Activated CD4-positive, alpha-beta T cell treated with anti-CD3 and anti-CD28 coated beads, Interleukin-2, Interleukin-4, amounts not matched to agents 100 ng/mL and 50 ng/mL, durations not matched to agents 16 hours and 8 hours (primary cell): ENCODE measurements at regions not wholly inside any gene's neighbourhood (a gene's known extent, or its start where the extent isn't known, plus 50 kb on each side); places are given as distances from the start of the nearest gene placed in this dataset.

Experiments used
- DNase-seq: peaks from one replicate; pipeline ENCODE4 v3.0.0-alpha.2; 2020; ENCODE audit warnings: low spot score

- DNase-seq: no peak
Observed at GRCh38 chr4:36823199-36823967, 421.2 kb upstream of the NWD2 start.

GRCh38 chr4:36824682-36825081 lies 419.9 kb upstream of the NWD2 start:
- DNase-seq: no peak

- no peak for DNase-seq
Observed at GRCh38 chr4:36835246-36835645, 409.3 kb upstream of the NWD2 start.

GRCh38 chr4:36841583-36842326 lies 402.8 kb upstream of the NWD2 start:
- DNase-seq: no peak

GRCh38 chr4:36844448-36844847 lies 400.1 kb upstream of the NWD2 start:
- no peak for DNase-seq

GRCh38 chr4:36852856-36853255 lies 391.7 kb upstream of the NWD2 start:
- no peak for DNase-seq

- DNase-seq: no peak
Observed at GRCh38 chr4:36854554-36854953, 390.0 kb upstream of the NWD2 start.

- DNase-seq: no peak
Observed at GRCh38 chr4:36863601-36864000, 380.9 kb upstream of the NWD2 start.

GRCh38 chr4:36870121-36870520 lies 374.4 kb upstream of the NWD2 start:
- DNase-seq: no peak

- DNase-seq: no peak
Observed at GRCh38 chr4:36872679-36873078, 371.9 kb upstream of the NWD2 start.

- DNase-seq: no peak
Observed at GRCh38 chr4:36884151-36884550, 360.4 kb upstream of the NWD2 start.

- DNase-seq: no peak
Observed at GRCh38 chr4:36891971-36892370, 352.6 kb upstream of the NWD2 start.

GRCh38 chr4:36900446-36900987 lies 344.0 kb upstream of the NWD2 start:
- DNase-seq: no peak

GRCh38 chr4:36904823-36905222 lies 339.7 kb upstream of the NWD2 start:
- no peak for DNase-seq

- DNase-seq: no peak
Observed at GRCh38 chr4:36914106-36914505, 330.4 kb upstream of the NWD2 start.

GRCh38 chr4:36915717-36916116 lies 328.8 kb upstream of the NWD2 start:
- DNase-seq: no peak

GRCh38 chr4:36917413-36917812 lies 327.1 kb upstream of the NWD2 start:
- no peak for DNase-seq

GRCh38 chr4:36919721-36920120 lies 324.8 kb upstream of the NWD2 start:
- DNase-seq: no peak

GRCh38 chr4:36921476-36922216 lies 322.9 kb upstream of the NWD2 start:
- no peak for DNase-seq

GRCh38 chr4:36930562-36931111 lies 313.9 kb upstream of the NWD2 start:
- DNase-seq: no peak

GRCh38 chr4:36944232-36944631 lies 300.3 kb upstream of the NWD2 start:
- DNase-seq: no peak

- DNase-seq: no peak
Observed at GRCh38 chr4:36961420-36961819, 283.1 kb upstream of the NWD2 start.
